Activated CD4-positive, alpha-beta T cell treated with anti-CD3 and anti-CD28 coated beads for 24 hours (primary cell): ENCODE measurements at regions not wholly inside any gene's neighbourhood (a gene's known extent, or its start where the extent isn't known, plus 50 kb on each side); places are given as distances from the start of the nearest gene placed in this dataset.
"Not testable (repeated sequence)": the region's sequence is repeated elsewhere in the genome, so short reads cannot be mapped to it uniquely, and the experiment has no call there.

ENCODE experiments used
- DNase-seq, 2 donors: peaks; one replicate each; pipeline ENCODE4 v3.0.0-alpha.2; 2020; ENCODE audit warnings: low read depth in 2 of 2

DNA sequence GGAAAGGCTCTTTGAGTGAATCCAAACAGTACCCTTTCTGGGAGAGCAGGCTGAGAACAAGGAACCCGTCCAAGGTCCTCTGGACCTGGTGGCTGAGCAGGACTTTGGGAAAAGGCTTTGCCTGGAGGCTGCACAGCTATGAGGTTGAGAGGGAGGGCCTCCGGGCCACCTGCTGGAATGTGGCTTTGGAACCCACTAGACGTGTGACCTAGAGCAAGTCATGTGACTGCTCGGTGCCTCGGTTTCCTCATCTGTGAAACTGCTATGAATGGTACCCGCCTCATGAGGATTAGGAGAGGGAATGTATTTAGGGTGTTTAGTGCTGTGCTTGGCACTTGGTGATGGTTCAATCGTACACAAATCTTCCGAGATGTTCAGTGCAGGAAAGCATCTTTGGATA lies 50.4 kb downstream of the HAPSTR1 start:
- no peak for DNase-seq

DNA sequence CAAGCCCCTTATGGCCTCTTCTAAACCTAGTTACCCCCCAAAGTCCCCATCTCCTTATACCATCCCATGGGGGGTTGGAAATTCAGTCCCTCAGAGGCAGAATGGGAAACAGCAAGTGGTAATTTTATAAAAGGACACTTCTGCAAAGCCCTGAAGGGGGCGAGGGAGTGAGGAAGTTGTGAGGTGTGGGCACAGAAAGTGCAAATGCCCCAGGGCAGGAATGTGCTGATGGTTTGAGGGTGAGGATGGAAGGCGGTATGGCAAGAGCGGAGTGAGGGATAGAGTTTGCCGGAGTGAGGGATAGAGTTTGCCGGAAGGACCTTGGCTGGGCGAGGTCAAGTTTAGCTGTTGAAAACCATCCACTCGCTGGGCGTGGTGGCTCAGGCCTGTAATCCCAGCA lies 52.7 kb downstream of the HAPSTR1 start:
- no peak for DNase-seq

DNA sequence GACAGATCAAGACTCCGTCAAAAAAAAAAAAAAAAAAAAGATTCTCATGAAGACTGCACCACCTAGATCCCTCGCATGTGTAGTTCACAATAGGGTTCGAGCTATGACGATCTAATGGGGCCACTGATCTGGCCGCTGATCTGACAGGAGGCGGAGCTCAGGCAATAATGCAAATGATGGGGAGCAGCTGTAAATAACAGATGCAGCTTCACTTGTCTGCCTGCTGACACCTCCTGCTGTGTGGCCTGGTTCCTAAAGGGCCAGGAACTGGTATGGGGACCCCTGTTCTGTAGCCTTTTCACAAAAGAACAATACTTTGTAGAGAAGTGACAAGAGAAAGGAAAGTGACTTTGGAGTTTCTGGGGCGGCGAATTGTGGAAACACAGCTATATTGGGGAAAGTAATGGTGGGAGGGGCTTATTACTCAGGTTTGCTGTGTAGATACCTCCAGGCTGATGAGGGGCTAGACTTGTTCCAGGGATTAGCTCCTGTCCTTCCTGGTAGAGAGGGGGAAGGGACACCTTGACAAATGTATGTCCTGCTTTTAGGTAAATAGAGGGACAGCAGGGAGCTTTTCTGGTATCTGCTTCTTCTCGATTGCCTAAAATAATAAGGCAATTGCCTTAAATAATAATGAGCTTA lies 57.1 kb downstream of the HAPSTR1 start:
- DNase-seq = no peak

DNA sequence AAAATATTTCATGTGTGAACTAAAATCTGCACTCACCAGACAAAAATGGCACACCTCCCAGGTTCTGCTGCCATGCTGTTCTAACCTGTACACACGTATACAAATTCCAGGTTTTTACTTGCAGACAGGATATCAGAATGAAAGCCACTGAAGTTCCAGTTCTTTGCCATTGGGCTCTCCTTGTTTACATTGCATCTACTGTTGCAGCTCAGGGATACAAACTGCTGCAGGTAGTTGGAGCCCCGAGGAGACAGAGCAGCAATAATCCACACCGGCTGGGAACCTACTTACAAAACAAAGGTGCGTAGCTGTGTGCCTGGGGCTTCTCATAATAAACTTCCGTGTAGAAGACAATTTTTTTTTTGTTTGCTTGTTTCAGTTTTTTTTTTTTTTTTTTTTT lies 59.6 kb downstream of the HAPSTR1 start:
- no peak for DNase-seq

DNA sequence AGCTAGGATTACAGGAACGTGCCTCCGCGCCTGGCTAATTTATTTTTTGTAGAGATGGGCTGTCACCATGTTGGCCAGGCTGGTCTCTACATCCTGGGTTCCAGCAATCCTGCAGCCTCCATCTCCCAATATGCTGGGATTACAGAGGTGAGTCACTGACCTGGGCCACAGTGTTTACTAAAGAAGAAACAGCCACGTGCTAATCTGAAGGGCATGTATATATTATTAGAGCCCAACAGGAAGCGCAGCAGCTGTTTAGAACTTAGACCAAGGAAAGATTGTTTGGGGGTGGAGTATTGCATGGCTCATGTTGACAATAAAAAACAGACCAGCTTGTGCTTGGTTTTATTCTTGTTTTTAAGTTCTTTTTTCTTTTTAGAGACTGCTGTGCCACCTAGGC lies 60.2 kb downstream of the HAPSTR1 start:
- DNase-seq = no peak

DNA sequence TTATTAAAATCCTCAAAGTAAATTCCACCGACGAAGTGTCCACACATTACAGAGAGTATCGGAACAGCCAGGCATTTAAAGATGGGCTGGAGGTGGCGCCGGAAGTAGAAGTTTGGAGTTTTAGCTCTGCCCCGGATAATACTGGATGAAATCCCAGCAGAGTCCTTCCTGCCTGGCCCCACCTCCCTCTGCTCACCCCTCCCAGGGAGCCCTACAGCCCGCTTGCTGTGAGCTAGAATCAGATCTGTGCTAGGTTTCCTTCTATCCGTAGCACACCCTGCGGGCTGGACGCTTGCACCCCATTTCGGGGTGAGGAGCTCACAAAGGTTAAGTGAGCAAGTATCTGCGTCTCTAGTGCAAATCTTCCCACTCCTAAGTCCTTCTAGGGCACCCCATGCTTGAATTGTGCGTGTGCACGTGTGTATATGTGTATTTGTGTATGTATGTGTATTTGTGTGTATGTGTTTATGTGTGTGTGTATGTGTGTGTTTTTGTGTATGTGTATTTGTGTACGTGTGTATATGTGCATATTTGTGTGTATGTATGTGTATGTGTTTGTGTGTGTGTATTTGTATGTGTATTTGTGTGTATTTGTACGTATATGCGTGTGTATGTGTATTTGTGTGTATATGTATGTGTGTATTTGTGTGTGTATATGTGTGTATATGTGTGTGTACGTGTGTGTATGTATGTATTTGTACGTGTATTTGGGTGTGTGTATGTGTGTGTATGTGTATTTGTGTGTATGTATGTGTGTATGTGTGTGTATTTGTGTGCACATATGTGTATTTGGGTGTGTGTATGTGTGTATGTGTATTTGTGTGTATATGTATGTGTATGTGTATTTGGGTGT lies 61.4 kb downstream of the HAPSTR1 start:
- DNase-seq = no peak

DNA sequence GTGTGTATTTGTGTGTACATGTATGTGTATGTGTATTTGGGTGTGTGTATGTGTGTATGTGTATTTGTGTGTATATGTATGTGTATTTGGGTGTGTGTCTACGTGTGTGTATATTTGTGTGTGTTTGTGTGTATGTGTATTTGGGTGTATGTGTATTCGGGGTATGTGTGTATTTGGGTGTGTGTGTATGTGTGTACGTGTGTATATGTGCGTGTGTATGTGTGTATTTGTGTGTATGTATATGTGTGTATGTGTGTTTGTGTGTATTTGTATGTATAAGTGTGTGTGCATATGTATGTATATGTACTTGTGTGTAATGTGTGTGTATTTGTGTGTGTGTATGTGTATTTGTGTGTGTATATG lies 62.0 kb downstream of the HAPSTR1 start:
- no peak for DNase-seq

DNA sequence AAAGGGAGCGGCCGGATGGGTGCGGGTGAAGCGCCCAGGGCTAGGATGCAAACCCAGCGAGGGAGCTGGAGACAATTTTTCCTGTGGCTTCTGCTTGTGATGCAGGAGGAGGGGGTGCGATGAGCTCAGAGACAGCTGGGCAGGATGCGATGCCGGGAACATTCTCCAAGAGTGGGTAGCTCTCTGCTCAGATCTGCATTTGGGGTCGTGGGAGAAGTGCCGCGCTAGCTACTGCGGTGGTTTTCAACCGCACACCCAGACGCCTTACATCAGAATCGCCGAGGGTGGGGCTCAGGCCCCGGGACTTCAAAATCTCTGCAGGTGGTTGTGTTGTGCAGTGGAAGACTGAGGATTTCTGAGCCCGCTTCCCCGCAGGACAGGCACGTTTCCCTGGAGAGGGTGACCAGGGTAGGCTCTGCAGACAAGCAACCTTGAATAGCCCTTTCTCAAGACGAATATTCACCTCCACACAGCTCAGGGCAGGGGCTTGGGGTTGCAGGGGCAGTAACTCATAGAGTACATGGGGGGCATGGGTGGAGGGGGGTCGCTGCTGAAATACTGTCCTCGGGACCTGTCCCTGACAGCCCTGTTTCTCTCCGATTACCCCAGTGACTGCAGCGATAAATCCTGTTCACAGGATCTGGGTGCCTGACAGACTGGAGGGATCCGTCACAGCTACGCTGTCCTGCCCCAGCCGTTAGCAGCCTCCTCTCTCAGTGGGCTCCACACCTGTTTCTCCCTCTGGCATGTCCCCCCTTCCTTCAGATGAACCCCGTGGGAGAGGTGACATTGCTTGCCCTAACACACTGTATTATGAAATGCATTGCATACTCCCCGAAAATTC lies 63.3 kb downstream of the HAPSTR1 start:
- no peak for DNase-seq

DNA sequence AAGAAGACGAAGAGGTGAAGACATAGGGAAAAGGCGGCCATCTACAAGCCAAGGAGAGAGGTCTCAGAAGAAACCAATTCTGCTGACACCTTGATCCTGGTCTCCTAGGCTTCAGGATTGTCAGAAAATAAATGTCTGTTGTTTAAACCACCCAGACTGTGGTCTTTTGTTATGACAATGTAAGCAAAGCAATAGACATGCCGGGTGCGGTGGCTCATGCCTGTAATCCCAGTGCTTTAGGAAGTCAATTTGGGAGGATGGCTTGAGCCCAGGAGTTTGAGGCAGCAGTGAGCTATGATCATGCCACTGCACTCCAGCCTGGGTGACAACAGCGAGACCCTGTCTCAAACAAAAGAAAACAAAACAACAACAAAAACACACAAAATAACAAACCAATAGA lies 64.4 kb downstream of the HAPSTR1 start:
- DNase-seq = no peak

DNA sequence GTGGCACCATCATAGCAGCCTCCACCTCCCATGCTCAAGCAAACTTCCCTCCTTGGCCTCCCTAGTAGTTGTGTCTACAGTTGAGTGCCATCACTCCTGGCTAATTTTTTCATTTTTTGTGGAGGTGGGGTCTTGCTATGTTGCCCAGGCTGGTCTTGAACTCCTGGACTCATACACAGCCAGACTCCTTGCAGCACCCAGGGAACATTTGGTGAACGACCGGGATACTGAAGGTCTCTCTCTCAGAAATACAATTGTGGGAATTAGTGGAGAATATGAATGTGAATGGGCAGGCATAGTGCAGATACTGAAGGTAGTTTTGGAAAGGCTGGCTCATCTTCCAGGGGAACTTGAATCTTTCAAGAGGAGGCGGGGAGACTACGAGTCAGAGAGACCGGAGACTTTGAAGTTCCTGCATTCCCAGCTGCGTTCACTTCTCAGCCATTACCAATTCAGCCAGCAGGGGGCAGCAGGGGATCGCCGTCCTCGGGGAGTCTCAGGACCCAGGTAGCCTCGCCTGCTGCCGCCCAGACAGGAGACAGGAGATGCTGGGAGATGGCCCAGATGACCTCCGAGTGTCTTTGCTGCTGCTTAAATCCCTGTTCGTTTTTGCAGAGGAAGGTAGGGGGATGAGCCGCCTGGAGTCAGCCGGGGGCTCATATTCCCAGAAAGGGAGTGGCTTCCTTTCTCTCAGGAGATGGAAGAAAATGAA lies 68.6 kb downstream of the HAPSTR1 start:
- DNase-seq = peak; percentile 13 to 33

DNA sequence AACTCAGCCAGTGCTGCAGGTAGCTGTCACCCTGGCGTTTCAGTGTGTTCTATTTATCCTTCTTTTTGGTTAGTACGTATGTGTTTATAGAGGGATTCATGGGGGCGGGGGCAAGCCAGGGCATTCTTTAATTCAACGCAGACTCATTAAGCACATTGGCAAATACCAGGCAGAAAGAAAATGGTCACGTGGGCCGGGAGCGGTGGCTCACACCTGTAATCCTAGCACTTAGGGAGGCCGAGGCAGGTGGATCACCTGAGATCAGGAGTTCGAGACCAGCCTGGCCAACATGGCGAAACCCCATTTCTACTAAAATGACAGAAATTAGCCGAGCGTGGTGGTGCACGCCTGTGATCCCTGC lies 69.1 kb downstream of the HAPSTR1 start:
- DNase-seq = no peak

DNA sequence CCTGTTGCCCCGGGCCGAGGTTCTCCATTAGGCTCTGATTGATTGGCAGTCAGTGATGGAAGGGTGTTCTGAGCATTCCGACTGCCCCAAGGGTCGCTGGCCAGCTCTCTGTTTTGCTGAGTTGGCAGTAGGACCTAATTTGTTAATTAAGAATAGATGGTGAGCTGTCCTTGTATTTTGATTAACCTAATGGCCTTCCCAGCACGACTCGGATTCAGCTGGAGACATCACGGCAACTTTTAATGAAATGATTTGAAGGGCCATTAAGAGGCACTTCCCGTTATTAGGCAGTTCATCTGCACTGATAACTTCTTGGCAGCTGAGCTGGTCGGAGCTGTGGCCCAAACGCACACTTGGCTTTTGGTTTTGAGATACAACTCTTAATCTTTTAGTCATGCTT lies 74.2 kb downstream of the HAPSTR1 start:
- DNase-seq = no peak

DNA sequence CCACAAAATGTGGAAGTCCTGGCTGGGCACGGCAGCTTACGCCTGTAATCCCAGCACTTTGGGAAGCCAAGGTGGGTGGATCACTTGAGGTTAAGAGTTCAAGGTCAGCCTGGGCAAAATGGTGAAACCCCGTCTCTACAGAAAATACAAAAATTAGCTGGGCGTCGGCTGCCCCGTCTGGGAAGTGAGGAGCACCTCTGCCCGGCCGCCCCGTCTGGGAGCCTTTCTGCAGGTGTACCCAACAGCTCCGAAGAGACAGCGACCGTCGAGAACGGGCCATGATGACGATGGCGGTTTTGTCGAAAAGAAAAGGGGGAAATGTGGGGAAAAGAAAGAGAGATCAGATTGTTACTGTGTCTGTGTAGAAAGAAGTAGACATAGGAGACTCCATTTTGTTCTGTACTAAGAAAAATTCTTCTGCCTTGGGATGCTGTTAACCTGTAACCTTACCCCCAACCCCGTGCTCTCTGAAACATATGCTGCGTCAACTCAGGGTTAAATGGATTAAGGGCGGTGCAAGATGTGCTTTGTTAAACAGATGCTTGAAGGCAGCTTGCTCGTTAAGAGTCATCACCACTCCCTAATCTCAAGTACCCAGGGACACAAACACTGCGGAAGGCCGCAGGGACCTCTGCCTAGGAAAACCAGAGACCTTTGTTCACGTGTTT lies 75.0 kb downstream of the HAPSTR1 start:
- DNase-seq = not testable (repeated sequence)

DNA sequence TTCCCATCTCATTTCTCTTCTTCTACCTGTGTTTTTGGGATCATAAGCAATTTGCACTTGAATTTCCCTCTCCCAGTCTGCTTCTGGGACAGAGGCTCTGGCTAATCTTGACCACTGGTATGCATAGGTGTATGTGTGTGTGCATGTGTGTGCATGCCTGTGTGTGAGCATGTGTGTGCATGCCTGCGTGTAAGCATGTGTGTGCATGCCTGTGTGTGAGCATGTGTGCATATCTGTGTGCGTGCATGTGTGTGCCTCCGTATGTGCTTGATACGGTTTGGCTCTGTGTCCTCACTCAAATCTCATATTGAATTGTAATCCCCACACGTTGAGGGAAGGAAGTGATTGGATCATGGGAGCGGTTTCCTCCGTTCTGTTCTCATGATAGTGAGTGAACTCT lies 77.7 kb downstream of the HAPSTR1 start:
- no peak for DNase-seq

DNA sequence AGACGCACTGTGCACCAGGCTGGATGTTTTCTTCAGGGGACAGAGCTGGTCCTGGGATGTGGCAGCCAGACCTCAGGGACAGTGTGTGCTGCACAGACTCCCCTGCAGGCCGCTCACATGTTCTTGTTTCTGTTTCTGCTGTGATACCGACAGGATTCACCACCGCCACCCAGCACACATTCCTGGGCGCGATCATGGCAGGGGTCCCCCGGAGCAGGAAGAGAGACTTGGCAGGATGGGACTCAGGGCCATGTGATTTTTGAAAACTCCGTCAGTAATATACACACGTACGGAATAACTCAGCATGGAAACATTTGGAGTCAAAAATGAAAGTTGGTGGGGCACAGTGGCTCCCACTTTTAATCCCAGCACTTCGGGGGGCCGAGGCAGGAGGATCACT lies 79.0 kb downstream of the HAPSTR1 start:
- DNase-seq = no peak

DNA sequence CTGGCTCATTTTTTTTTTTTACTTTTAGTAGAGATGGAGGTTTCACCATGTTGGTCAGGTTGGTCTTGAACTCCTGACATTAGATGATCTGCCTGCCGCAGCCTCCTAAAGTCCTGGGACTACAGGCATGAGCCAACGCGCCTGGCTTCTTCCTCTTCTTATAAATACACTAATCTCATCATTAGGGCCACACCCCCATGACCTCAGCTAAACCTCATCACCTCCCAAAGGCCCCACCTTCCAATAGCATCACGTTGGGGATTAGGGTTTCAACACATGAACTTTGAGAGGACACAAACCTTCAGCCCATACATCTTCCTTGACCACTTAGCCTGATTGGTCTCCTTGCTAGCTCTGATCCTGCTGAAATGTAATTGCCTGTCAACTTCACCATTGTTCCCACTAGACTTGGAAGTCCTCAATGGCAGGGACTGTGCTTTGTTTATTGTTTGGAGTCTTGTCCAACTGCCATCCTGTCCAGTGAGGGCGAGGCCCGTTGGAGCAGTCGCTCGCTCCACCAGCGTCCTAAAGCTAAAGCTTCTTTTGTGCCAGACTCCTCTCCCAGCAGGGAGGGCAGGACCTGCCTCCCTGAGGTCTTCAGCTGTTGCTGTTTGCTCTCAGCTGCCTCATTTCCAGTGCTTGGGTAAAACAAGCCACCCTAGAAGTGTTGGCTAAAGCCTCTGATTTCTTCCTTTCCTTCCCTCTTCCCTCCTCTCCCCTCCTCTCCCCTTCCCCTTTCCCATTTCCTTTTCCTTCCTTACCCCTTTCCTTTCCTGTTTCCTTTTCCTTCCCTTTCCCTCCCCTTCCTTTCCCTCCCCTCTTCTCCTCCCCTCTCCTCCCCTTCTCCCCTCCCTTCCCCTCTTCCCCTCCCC lies 85.3 kb downstream of the HAPSTR1 start:
- DNase-seq = no peak

DNA sequence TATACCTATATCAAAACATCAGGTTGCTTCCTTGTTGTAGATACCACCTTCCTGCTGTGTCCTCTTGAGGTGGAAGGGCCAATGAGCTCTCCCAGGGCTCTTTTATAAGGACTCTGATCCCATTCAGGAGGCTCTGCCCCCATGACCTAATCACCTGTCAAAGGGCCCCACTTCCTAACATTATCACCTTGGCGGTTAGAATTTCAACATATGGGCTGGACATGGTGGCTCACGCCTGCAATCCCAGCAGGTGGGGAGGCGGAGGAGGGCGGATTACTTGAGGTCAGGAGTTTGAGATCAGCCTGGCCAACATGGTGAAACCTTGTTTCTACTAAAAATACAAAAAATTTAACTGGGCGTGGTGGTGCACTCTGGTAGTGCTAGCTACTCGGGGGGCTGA lies 86.4 kb downstream of the HAPSTR1 start:
- no peak for DNase-seq

DNA sequence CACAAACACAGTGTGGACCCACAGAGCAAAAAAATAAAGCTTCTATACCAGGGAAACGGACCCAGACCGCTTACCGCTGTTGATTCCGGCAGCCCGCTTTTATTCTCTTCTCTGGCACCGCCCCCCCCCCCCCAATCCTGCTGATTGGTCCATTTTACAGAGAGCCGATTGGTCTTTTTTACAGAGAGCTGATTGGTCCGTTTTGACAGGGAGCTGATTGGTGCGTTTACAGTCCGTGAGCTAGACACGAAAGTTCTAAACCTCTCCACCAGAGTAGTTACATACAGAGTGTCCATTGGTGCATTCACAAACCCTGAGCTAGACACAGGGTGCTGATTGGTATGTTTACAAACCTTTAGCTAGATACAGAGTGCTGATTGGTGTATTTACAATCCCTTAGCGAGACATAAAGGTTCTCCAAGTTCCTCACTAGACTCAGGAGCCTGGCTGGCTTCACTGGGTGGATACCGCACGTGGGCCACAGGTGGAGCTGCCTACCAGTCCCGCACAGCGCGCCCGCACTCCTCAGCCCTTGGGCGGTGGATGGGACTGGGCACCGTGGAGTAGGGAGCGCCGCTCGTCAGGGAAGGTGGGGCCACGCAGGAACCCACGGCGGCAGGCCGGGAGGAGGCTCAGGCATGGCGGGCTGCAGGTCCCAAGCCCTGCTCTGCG lies 92.4 kb downstream of the HAPSTR1 start:
- DNase-seq = no peak

DNA sequence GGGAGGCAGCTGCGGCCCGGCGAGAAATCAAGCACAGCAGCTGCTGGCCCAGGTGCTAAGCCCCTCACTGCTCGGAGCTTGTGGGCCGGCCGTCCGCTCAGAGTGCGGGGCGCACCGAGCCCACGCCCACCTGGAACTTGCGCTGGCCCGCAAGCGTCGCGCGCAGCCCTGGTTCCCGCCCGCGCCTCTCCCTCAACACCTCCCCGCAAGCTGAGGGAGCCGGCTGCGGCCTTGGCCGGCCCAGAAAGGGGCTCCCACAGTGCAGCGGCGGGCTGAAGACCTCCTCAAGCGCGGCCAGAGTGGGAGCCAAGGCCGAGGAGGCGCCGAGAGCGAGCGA lies 92.9 kb downstream of the HAPSTR1 start:
- DNase-seq = no peak

DNA sequence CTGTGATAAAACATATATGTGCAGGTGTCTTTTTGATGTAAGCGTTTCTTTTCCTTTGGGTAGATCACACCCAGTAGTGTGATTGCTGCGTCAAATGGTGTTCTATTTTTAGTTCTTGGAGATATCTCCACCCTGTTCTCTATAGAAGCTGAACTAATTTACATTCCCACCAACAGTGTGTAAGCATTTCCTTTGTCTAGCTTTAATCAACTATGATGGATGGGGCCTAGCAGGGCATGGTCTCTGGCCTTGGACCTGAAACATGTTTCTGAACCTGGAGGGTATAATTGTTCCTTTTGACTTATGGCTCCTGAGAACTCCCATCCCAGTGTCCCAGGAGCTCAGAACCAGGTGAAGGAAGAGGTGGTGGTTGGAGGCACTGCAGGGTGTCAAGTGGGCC lies 93.9 kb downstream of the HAPSTR1 start:
- DNase-seq = no peak
